NCI-H2029 (cell line): ENCODE measurements at regions not wholly inside any gene's neighbourhood (a gene's known extent, or its start where the extent isn't known, plus 50 kb on each side); places are given as distances from the start of the nearest gene placed in this dataset.

ENCODE experiments used
- DNase-seq: peaks from one replicate; lab custom pipeline; 2025; lab: John Stamatoyannopoulos, UW

DNA sequence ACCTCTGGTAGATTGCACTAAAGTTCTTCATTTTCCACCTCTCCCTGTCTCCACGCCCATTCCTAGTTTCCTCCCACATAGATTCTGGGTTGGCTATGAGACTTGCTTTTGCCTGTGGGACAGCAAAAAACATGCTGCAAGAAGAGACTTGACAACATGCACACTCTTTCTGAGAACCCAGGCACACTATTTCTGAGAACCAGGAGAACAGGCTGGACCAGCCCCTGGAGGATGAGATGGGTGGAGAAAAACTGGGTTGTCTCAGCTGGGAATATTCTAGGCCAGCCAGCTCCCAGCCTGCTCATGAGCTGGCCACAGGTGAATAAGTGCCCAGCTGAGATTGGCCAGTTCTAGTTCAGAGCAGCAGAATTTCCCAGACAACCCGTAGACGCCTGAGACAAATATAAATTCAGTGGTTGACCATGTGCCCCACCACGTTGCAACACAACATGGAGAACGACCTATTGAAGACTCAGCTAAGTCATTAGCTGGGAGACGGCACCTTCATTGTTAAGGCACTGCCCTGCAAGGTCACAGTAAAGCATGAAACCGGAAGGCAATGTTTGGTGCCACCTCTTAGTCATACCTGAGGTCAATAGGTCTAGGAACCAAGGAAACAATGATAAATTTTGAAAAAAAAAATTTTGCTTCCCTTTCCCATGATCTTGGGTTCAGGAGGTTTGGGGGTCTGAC, 92.7 kb upstream of the AKR1E2 start:
- no peak for DNase-seq

DNA sequence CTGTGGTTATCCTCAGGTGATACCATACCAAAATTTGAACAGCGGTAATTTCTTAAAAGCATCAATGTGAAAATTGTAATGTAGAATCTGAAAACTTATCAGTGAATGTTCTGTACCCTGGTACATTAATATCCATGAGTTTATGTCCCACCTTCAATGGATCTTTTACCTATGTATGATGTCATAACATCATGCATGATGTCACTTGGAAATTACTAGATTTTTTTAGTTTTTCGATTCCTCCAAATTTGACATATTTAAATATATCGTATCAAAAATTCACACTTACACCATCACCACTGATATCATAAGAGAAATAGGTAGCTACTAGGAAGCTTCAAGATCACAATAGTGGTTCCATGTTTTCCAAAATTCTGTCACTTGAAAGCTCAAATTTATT, 95.0 kb upstream of the AKR1E2 start:
- no peak for DNase-seq

DNA sequence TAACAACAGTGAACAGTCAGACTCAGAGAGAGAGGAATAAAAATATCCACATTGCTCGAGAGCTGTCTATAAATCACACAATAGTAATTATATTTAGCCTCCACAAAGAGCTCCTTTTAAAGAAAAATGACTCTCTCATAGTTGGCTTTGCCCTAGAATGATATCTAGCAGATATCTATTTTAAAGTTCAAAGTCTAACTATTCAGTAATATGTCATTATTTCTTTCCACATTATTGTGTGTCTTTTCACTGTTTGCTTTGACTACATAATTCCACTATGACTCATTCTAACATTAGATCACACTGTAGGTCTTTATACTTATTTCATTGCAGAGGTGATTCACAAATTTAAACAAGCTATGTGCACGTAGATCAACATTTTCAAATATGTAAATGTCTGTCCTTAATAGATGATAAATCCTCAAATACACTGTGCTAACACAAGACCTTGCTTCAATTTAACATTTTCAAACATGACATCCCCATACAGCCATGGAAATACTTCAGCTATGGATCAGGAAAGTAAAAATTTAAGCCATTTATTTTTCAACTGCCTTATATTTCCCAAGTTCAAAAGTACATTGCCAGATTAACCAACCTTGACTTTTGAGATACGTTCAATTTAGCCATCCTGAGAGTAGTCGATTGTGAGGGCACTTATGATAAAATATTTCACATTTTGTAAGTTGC, 99.9 kb upstream of the AKR1E2 start:
- DNase-seq: no peak

DNA sequence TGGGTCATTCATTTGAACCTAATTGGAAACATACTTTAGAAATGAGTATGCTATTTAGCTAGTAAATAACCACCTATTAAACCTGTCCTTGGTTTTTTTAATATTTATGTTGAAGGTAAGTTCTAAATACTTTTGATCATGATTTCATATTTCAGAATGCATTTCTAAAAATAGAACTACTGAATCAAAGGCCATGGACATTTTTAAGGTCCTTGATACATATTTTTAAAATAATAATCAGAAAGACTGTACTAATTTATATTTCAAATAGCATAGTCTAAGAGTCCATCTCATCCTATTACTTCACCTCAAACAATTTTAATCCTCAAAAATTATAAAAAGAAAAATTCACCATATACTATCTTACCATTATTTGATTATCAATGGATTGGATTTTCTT, 102.1 kb upstream of the AKR1E2 start:
- no peak for DNase-seq

DNA sequence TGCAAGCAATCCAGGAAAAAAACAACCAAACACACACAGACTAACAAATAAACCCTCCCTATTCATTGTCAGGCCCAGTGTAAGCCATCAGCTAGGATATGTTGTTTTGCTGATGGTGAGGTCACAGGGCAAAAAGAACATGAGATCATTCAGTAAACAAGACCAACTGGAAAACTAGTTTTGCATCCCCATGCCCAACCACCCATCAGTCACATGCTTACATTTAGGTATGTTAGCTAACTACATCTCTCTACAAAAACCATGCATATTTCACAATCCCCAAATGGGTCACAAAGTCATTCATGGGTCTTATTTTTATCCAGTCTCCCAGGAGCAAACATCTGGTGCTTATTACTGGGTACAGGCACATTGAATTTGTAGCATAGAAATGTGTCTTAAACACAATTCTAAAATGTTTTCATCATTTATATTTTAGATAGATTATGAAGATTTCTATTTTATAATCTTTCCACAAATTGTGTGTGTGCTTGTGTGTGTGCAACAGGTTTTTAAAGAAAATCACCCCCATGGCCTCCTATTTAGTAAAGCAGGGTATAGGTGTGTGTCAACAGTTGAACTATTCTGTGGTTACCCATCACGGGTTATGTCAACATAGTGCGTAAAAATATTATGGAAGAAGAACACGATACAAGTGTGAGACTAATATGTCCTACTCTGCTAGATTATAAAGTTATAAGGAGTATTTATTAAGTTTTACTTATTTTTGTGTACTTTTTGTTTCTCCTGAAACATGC, 103.8 kb upstream of the AKR1E2 start:
- no peak for DNase-seq

DNA sequence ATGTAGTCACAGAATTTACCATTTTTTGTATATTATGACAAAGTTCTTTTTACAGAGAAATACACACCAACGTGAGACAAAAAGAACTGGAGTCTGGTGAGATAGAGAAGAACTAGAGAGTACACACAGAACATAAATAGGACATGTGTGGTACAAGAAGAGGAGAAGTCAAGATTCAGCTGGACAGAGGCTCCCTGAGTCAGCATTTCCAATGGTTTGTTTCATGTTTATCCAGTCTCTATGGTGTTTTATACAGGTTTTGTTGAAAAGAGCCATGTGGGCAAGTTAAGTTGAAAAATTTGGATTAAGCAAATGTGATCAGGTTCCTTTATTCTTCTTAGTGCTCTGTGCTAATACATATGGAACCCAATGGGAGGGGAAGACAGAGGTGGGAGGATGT, 105.5 kb upstream of the AKR1E2 start:
- no peak for DNase-seq

DNA sequence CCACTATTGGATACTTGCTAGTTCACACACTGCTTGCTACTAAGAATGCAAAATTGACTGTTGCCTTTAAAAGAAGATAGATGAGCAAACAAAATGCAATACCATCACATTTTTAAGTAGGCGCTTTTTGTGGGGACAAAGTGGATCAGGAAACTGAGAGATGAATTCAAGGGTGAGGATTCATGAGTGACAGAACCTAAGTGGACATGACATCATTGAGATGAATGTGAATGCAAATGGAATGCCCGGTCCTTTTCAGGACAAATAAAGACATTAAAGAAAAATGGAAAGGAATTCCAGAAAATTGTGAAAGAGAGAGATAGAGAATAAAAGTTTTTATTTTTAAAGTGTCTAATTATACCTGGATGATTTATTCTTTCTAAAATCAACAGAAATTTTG, 106.3 kb upstream of the AKR1E2 start:
- no peak for DNase-seq

DNA sequence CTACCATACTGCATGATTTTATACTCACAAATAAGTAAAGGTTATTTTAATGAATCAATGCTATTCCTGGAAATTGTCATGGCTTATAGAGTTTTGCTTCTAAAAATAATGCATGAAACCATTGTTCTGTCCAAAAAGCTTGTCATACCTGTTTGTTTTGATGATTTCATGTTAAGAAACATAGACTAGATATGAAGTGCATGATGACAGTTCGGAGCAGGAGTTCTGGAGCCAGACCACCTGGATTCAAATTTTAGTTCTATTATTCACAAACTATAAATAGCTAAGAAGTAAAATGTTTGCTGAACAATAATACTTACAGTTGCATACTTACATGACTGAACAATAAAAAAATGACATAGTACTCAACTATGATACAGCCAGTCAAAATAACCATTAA, 107.0 kb upstream of the AKR1E2 start:
- DNase-seq: no peak

DNA sequence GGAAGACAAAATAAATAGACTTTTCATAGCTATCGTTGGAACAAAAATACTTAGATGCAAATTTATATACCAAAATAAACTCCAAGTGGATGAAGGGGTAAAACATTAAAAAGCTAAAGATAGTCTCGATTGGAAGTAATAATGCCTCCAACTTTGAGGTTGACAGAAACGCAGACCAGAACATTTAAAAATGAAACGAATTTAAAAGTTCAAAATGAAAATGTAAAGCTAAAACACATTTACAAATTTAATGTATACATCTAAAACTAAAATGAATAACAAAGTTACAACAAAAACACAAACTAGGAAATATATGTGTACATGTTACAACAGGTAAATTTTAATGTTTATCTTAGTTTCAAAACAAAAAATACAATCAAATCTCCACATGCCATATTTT, 107.5 kb upstream of the AKR1E2 start:
- DNase-seq: no peak

DNA sequence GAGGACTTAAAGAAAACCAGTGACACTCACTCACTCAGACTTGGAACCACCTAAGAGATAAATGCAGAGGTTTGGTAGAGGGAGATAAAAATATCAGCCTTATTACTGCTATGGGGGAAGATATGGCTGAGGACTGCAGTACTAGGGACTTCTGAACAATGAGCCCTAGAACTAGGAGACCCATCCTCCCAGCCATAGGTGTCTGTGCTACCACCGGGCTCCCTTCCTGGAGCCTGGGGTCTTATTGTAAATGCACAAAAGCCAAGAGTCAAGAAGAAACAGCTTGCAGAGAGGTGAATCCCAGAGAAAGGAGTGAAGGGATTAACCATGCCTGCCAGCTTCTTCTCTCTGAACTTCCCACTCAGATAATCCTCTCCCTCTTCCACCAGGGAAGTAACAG, 108.3 kb upstream of the AKR1E2 start:
- no peak for DNase-seq

DNA sequence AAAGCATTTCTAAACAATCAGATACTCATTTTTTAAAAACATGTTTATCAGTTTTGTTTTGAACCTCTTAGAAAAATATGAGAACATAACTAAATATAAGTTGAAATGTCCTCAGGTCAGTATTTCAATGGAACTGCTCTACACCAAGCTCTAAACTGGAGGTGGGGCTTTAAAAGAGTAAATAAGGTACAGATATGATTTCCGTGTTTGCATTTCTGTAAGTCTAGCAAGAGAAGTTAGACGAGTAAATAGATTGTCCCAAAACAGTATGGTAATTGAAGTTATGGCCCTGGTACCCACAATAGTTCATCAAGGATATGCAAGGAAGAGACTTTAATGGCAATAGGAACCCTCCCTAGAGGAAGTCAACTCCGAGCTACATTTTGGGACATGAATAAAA, 115.1 kb upstream of the AKR1E2 start:
- no peak for DNase-seq

DNA sequence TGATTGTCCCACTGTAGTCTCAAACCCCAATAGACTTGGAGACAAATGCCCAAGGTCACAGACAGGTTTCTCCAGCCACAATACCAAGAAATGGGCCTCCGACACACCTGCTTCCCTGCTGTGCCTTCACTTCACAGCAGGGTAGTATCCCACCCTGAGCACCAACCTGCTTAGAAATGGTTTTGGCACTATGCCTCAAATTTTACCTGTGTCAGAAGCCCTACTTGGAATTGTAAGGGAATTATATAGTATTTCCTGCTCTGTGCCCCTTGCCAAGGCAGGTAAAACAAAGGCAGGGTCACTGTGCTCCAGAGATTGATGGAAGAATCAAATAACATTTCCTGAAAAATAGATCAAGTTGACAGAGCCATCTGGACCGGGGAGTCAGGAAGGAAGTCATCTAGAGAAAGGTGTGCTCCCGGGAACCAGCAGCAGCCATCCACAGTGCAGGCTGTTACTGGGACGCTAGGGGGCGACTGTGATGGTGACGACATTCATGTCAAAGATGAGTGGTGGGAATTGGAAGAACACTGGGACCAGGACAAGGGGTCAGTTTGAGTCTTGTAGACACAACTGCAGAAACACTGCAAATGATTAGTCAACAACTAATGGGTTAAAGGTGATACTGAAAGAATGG, 117.8 kb upstream of the AKR1E2 start:
- no peak for DNase-seq

DNA sequence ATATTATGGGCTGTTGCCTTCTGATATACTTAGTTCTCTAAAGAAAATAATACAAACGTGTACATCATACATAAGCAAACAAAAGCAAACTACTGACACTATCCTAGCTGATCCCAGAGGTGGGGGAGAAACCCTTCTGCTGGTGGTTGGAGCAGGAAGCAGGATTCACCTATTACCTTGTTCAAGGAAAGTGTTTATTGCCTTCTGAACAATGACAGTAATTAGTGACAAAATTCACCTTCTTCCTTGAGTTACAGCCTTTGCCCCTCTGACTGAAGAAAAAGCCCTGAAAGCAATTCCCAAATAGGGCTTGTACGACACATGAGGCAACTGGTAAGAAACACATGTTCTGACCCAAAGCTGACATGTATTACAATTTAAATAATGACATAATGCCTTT, 118.8 kb upstream of the AKR1E2 start:
- no peak for DNase-seq

DNA sequence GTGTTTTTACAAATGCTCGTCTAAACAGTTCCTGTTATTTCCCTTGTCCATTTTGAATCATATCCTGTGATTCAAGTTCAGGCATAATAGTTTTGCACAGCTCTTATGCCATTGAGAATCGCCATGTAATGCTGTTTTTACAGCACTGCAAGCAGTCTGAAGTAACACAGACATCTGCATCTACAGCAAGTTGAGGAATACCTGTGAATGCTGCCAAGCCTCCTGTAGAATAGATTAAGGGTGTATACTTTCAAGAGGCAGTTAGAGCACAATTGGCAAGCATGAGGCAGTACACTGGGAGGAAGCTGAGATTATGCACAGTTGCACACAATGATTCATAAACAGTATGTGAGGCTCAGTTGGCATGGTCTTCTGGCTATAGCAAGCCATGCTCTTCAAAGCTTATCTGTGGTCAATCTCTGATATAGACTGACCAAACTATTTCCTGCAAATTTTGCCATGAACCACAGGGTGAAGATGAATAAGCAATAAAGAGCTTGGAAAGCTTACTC, 121.9 kb upstream of the AKR1E2 start:
- peak; percentile 15 for DNase-seq

DNA sequence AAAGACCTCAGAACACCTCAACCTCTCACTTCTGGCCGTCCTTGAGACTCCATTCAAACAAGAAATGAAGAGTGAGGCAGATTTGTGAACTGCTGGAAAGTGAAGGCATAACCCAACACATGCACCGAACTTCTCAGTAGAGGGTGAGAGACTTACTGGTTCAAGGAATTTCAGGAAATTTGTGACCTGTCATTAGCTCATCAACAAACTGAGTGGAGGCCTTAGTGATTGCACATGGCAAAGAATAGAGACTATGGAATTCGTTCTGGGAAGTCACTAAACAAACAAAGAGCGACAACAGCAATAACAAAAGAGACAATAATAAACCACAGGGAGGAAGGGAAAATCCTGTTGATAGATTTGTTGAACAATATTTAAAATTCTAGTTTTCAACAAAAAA, 125.0 kb upstream of the AKR1E2 start:
- no peak for DNase-seq

DNA sequence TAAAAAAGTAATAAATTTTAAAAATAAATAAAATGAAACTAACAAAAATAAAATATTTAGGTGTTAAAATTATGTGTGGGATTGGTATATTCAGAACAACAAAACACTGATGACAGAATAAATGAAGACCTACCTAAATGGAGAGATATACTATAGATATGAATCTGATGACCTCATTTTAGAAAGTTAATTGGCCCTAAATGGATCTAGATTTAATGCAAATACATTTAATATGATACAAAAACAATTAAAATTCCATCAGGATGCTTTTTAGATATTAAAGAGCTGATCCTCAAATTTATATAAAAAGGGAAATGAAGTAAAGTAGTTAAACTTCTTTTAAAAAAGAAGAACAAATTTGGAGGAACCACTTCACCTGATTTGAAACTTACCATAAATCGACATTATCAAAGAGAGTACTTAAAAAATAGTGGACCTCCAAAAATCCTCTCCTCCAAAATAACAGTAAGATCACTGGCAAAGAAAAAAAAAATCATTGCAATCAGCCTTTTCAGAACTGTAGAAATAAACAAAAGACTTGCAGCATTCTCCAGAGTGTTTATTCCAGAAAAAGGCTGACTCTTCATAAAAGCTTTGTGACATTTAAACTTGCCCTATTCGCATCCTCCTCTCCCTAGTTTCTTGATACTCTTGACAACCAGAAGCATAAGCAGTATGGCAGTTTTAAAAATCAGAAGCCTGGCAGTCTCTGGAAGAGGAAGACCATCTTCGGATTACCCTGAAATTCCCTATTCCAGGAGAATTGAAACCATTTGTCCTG, 125.9 kb upstream of the AKR1E2 start:
- no peak for DNase-seq

DNA sequence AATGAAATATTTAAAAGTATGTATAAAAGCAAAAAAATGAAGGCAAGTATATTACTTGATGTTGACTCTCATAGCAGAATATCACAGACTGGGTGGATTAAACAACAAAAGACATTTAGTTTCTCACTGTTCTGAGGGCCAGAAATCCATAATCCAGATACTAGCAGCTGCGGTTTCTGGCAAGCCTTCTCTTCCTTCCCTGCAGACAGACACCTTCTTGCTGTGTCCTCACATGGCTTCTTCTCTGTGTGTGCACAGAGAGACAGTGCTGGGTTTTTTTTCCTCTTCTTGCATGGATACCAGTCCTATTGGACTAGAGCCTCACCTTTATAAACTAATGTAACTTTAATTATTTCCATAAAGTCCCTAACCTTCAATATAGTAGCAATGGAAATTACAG, 127.9 kb upstream of the AKR1E2 start:
- no peak for DNase-seq

DNA sequence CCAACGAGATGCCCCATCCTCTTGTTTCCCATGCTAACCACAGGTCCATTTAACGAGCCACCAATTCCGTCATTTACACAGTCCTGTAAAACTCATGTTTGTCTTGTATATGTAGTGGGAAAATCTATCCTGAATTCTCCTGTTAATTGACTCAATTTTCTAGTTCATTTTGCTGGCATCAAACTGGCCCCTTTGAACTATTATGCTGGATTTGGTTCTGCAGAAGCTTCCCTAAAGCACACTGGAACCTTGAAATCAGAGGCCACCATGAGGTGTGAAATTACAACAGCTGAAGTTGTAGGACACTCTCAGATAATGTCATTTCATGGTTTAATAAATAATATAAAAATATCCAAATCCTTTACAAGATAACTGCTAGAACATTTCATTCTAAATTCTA, 129.8 kb upstream of the AKR1E2 start:
- no peak for DNase-seq

DNA sequence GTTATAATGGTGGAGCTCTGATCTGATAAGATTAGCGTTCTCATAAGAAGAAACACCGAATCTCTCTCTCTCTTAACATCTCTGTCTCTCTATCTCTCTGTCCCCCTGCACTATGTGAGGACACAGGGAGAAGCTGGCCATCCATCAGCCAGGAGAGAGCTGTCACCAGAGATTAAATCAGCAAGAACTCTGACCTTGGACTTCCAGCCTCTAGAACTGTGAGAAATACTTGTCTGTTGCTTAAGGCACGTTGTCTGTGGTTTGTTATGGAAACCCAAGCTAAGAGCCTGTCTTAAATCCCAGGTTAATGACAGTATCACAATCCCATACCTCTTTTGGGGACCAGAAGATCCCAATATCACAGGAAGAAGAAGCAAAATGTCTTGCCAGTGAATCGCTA, 132.0 kb upstream of the AKR1E2 start:
- no peak for DNase-seq

DNA sequence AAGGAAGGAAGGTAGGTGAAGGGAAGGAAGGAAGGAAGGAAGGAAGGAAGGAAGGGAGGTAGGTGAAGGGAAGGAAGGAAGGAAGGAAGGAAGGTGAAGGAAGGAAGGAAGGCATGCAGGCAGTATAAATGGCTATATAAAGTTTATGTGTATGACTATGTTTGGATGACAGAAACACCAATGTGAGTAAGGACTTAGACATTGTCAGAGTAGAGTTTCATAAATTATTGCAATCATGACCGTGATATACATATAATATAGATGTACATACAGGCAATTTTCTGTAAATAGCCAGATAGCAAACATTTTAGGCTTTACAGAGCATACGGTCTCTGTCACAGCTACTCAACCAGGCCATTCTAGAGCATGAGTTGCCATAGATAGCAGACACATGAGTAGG, 133.8 kb upstream of the AKR1E2 start:
- DNase-seq: no peak

DNA sequence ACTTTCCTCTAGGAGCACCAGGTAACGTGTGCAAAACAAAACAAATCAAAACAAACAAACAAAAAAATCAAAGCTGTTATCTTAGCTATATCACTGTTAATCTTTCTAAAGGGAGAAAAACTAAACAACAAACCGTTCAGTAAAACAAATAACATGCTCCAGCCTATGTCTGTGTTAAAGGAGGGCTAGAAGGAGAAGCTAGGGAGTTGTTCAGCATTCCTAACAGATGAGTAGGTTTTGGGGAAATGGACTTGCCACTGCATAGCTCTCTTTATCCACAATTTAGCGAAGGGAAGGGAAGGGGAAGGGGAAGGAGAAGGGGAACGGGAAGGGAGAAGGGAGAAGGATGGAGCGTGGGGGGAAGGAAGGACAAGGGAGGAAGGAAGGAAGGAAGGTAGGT, 134.2 kb upstream of the AKR1E2 start:
- no peak for DNase-seq

DNA sequence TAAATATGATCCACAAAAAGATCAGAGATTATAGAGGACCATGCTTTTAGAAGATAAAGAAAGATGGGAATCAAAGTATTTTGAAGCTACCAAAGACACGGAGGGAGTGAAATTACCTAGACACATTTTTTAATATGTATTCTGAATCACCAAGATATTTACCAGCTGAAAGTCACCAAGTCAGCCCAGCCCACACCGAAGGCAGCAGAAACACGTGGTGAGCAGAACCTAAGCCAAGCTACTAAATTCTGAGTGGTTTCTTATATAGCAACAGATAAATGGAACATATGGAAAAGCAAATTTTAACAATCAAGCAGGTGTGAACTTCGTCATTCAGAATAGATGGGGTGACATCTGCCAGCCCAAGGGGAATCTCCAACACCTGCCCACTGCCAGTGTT, 134.7 kb upstream of the AKR1E2 start:
- no peak for DNase-seq
